ENCODE measurements at regions not wholly inside any gene's neighbourhood (a gene's known extent, or its start where the extent isn't known, plus 50 kb on each side); places are given as distances from the start of the nearest gene placed in this dataset.

DNA sequence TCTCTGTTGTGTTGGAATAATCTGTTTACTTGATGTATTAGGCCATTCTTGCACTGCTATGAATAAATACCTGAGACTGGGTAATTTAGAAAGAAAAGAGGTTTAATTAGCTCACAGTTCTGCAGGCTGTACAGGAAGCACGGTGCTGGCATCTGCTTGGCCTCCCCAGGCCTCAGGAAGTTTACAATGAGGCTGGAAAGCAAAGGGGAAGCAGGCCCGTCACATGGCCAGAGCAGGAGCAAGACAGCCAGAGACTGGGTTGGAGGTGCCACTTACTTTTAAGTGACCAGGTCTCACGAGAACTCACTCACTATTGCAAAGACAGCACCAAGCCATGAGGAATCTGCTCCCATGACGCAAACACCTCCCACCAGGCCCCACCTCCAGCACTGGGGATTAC is 50.6 kb upstream of the FUCA2 start:
- H3K27me3 Mint-ChIP-seq (ENCODE audit: low read depth), result no peaks in the 10 kb centered on the region
- H3K36me3 Mint-ChIP-seq, result no peaks in the 10 kb centered on the region
- H3K27ac Mint-ChIP-seq, result no peak overlapping the region
- DNase-seq (ENCODE audit: low spot score in 2 of 2, unreplicated experiment in 2 of 2), result no peak
- H3K4me3 Mint-ChIP-seq, result no peak overlapping the region
- H3K4me1 Mint-ChIP-seq, result peaks cover 3% of the 10 kb centered on the region
- H3K9me3 Mint-ChIP-seq, result no peaks in the 10 kb centered on the region
- TF ChIP-seq, protein P1, sequence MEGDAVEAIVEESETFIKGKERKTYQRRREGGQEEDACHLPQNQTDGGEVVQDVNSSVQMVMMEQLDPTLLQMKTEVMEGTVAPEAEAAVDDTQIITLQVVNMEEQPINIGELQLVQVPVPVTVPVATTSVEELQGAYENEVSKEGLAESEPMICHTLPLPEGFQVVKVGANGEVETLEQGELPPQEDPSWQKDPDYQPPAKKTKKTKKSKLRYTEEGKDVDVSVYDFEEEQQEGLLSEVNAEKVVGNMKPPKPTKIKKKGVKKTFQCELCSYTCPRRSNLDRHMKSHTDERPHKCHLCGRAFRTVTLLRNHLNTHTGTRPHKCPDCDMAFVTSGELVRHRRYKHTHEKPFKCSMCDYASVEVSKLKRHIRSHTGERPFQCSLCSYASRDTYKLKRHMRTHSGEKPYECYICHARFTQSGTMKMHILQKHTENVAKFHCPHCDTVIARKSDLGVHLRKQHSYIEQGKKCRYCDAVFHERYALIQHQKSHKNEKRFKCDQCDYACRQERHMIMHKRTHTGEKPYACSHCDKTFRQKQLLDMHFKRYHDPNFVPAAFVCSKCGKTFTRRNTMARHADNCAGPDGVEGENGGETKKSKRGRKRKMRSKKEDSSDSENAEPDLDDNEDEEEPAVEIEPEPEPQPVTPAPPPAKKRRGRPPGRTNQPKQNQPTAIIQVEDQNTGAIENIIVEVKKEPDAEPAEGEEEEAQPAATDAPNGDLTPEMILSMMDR (IDR thresholded peaks at IDR 0.05; ENCODE audit: unreplicated experiment), result no peak

All from mesothelial cell of epicardium (in vitro differentiated cells).